ENCODE measurements at regions not wholly inside any gene's neighbourhood (a gene's known extent, or its start where the extent isn't known, plus 50 kb on each side); places are given as distances from the start of the nearest gene placed in this dataset.

GRCh38 chr21:27173053-27173452 lies 206.2 kb upstream of the ADAMTS5 start:
- TF ChIP-seq POLR2A (IDR thresholded peaks at IDR 0.05) (no peak), CTCF (IDR thresholded peaks at IDR 0.05) (no peak), POLR2AphosphoS5 (IDR thresholded peaks at IDR 0.05) (no peak), EP300 (IDR thresholded peaks at IDR 0.05) (no peak)

Measured in suprapubic skin (tissue), 4 donors.